ENCODE measurements at regions not wholly inside any gene's neighbourhood (a gene's known extent, or its start where the extent isn't known, plus 50 kb on each side); places are given as distances from the start of the nearest gene placed in this dataset.

DNA sequence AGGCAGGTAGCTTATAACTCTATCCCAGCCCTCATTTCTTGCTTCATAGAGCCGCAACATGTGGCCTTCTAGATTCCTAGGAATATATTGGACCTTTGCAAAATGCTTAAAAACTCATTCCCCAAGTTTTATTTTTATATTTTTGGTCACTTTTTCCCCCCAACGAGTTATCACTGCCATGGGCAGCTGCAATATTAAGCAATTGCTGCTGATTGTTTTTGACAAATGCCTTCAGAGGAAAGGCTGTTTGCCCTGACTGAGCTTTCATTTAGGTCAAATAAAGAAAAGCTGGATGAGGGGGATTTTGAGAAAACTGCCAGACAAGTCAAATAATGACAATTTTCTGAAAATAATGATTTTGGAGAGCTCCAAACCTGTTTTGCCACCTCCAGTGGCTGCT, 976.9 kb upstream of the MBL2 start:
- Mint-ChIP-seq H3K4me1 (ENCODE audit: unreplicated experiment) (no peaks in the 10 kb centered on the region), H3K27ac (ENCODE audit: unreplicated experiment) (no peak overlapping the region), H3K36me3 (ENCODE audit: low read depth, unreplicated experiment) (peaks cover 5% of the 10 kb centered on the region), H3K27me3 (ENCODE audit: unreplicated experiment) (no peaks in the 10 kb centered on the region), H3K9me3 (ENCODE audit: unreplicated experiment) (no peaks in the 10 kb centered on the region), H3K4me3 (ENCODE audit: unreplicated experiment) (no peak overlapping the region)
- no peak for DNase-seq (ENCODE audit: low spot score)
- TF ChIP-seq, protein P1, sequence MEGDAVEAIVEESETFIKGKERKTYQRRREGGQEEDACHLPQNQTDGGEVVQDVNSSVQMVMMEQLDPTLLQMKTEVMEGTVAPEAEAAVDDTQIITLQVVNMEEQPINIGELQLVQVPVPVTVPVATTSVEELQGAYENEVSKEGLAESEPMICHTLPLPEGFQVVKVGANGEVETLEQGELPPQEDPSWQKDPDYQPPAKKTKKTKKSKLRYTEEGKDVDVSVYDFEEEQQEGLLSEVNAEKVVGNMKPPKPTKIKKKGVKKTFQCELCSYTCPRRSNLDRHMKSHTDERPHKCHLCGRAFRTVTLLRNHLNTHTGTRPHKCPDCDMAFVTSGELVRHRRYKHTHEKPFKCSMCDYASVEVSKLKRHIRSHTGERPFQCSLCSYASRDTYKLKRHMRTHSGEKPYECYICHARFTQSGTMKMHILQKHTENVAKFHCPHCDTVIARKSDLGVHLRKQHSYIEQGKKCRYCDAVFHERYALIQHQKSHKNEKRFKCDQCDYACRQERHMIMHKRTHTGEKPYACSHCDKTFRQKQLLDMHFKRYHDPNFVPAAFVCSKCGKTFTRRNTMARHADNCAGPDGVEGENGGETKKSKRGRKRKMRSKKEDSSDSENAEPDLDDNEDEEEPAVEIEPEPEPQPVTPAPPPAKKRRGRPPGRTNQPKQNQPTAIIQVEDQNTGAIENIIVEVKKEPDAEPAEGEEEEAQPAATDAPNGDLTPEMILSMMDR (IDR thresholded peaks at IDR 0.05; ENCODE audit: unreplicated experiment), result no peak

DNA sequence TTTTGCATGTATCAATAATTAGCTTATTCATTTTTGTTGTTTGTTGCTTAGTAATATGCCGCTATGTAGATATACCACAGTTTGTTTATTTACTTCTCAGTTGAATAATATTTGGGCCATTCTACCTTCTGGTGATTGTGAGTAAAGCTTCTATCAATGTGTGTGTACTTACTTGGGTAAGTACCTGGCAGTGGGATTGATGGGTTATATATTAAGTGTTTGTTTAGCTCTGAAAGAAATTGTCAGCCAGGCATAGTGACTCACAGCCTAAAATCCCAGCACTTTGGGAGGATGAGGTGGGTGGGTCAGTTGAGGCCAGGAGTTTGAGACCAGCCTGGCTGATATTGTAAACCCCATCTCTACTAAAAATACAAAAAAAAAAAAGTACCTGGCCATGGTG, 975.7 kb upstream of the MBL2 start:
- H3K36me3 Mint-ChIP-seq (ENCODE audit: low read depth, unreplicated experiment), result peaks cover 5% of the 10 kb centered on the region
- no peak overlapping the region for H3K27ac Mint-ChIP-seq (ENCODE audit: unreplicated experiment)
- DNase-seq (ENCODE audit: low spot score), result no peak
- TF ChIP-seq, protein P1 (IDR thresholded peaks at IDR 0.05; ENCODE audit: unreplicated experiment), result no peak
- no peaks in the 10 kb centered on the region for H3K27me3 Mint-ChIP-seq (ENCODE audit: unreplicated experiment)
- no peak overlapping the region for H3K4me3 Mint-ChIP-seq (ENCODE audit: unreplicated experiment)
- no peaks in the 10 kb centered on the region for H3K4me1 Mint-ChIP-seq (ENCODE audit: unreplicated experiment)
- no peaks in the 10 kb centered on the region for H3K9me3 Mint-ChIP-seq (ENCODE audit: unreplicated experiment)

DNA sequence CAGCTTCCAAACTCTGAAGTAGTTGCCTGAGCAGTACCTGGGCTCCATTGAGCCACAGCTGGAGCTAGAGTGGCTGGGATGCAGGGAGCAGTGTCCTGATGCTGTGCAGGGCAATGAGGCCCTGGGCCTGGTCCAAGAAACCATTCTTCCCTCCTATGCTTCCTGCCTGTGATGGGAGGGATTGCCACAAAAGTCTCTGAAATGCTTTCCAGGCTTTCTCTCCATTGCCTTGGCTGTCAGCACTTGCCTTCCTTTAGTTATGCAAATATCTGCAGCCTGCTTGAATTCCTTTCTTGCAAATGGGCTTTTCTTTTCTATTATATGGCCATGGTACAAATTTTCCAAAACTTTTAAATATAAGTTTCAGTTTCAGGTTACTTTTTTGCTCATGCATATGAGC, 972.2 kb upstream of the MBL2 start:
- Mint-ChIP-seq H3K27ac (ENCODE audit: unreplicated experiment) (no peak overlapping the region), H3K27me3 (ENCODE audit: unreplicated experiment) (no peaks in the 10 kb centered on the region), H3K36me3 (ENCODE audit: low read depth, unreplicated experiment) (peaks cover 5% of the 10 kb centered on the region), H3K4me1 (ENCODE audit: unreplicated experiment) (no peaks in the 10 kb centered on the region), H3K9me3 (ENCODE audit: unreplicated experiment) (no peaks in the 10 kb centered on the region), H3K4me3 (ENCODE audit: unreplicated experiment) (no peak overlapping the region)
- DNase-seq (ENCODE audit: low spot score), result no peak
- TF ChIP-seq, protein P1 (IDR thresholded peaks at IDR 0.05; ENCODE audit: unreplicated experiment), result no peak

DNA sequence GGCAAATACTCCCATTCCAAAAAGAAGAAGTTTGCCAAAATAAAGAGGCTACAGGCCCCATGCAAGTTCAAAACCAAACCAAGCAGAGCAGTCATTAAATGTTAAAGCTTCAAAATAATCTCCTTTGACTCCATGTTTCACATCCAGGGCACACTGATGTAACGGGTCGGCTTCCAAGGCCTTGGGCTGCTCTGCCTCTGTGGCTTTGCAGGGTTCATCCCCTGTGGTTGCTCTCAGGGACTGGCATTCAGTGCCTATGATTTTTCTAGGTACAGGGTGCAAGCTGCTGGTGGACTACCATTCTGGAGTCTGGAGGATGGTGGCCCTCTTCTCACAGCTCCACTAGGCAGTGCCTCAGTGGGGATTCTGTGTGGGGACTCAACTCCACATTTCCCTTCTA, 971.6 kb upstream of the MBL2 start:
- no peak overlapping the region for H3K27ac Mint-ChIP-seq (ENCODE audit: unreplicated experiment)
- H3K27me3 Mint-ChIP-seq (ENCODE audit: unreplicated experiment), result no peaks in the 10 kb centered on the region
- peaks cover 5% of the 10 kb centered on the region for H3K36me3 Mint-ChIP-seq (ENCODE audit: low read depth, unreplicated experiment)
- H3K4me1 Mint-ChIP-seq (ENCODE audit: unreplicated experiment), result no peaks in the 10 kb centered on the region
- TF ChIP-seq, protein P1 (IDR thresholded peaks at IDR 0.05; ENCODE audit: unreplicated experiment), result no peak
- H3K4me3 Mint-ChIP-seq (ENCODE audit: unreplicated experiment), result no peak overlapping the region
- no peak for DNase-seq (ENCODE audit: low spot score)
- no peaks in the 10 kb centered on the region for H3K9me3 Mint-ChIP-seq (ENCODE audit: unreplicated experiment)

DNA sequence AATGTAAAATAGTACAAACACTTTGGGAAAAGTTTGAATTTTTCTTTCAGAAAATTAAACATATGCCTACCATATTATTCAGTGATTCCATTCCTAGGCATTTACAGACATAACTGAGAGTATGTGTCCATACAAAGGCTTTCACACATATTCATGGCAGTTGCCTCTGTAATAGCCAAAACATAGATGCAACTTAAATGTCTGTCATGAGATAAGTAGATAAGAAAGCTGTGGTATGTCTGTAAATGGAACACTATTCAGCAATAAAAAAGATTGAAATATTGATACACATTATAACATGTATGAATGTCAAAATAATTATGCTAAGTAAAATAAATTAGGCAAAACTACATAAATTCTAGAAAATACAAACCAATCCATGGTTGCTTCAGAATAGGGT, 964.5 kb upstream of the MBL2 start:
- H3K27ac Mint-ChIP-seq (ENCODE audit: unreplicated experiment), result no peak overlapping the region
- H3K36me3 Mint-ChIP-seq (ENCODE audit: low read depth, unreplicated experiment), result no peaks in the 10 kb centered on the region
- no peaks in the 10 kb centered on the region for H3K4me1 Mint-ChIP-seq (ENCODE audit: unreplicated experiment)
- H3K4me3 Mint-ChIP-seq (ENCODE audit: unreplicated experiment), result no peak overlapping the region
- TF ChIP-seq, protein P1 (IDR thresholded peaks at IDR 0.05; ENCODE audit: unreplicated experiment), result no peak
- no peaks in the 10 kb centered on the region for H3K27me3 Mint-ChIP-seq (ENCODE audit: unreplicated experiment)
- no peaks in the 10 kb centered on the region for H3K9me3 Mint-ChIP-seq (ENCODE audit: unreplicated experiment)
- no peak for DNase-seq (ENCODE audit: low spot score)
